ENCODE measurements at regions not wholly inside any gene's neighbourhood (a gene's known extent, or its start where the extent isn't known, plus 50 kb on each side); places are given as distances from the start of the nearest gene placed in this dataset.

DNA sequence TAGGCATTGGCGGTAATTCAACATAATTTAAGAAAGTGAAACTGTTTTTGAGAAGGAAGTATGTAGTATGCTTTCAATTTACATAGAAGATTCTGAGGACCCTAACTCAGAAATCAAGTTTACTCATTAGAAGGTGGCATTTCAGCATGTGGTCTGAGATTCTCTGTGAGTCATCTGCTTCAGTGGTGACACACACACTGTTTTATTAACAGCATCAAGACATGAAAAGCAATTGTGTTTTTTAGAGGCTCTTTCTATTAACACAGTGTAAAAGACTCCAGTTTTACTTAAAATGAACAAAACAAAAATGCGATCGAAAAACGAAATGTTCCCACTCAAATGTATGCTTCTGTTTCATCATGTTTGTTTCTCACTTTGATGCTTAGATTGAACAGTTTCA is 802.1 kb upstream of the SLITRK6 start:
- TF ChIP-seq EZH2phosphoT487 (IDR thresholded peaks at IDR 0.05; ENCODE audit: insufficient read depth, low read depth) (no peak), EZH2 (IDR thresholded peaks at IDR 0.05; ENCODE audit: insufficient read depth, poor library complexity, severe bottlenecking) (no peak)

Measured in GM23248 (cell line).